ENCODE measurements at regions not wholly inside any gene's neighbourhood (a gene's known extent, or its start where the extent isn't known, plus 50 kb on each side); places are given as distances from the start of the nearest gene placed in this dataset.
A peak's percentile ranks its signal among the peaks of the same experiment; 100 is the strongest.

DNA sequence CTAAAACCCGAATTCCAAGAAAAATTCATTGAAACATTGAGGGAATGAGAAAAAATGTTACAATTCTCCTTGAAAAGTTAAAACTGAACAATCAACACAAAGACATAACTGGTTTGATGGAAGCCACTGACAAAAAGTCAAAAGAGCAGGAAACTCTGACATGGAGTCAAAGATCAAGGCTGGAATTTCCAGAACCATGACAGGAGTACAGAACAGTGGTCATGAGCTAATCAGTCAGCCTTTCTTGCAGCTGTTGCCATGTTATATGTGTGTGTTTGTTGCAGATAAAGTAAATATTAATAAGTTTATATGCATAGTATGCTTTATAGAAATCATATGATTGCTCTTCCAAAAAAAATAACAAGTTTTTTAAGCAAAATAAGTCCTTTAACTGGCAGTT, 184.7 kb upstream of the HCCS start:
- Histone ChIP-seq H3K27ac (no peak overlapping the region), H3K4me1 (ENCODE audit: control insufficient read depth in 1 of 2, low read depth in 2 of 2) (peaks cover 0 to 10% of the 10 kb centered on the region in 2 donors), H3K4me3 (no peak overlapping the region), H3K9me3 (no peaks in the 10 kb centered on the region), H3K36me3 (no peaks in the 10 kb centered on the region), H3K27me3 (replicated peaks; ENCODE audit: insufficient read depth) (no peaks in the 10 kb centered on the region)
- TF ChIP-seq, protein P1, sequence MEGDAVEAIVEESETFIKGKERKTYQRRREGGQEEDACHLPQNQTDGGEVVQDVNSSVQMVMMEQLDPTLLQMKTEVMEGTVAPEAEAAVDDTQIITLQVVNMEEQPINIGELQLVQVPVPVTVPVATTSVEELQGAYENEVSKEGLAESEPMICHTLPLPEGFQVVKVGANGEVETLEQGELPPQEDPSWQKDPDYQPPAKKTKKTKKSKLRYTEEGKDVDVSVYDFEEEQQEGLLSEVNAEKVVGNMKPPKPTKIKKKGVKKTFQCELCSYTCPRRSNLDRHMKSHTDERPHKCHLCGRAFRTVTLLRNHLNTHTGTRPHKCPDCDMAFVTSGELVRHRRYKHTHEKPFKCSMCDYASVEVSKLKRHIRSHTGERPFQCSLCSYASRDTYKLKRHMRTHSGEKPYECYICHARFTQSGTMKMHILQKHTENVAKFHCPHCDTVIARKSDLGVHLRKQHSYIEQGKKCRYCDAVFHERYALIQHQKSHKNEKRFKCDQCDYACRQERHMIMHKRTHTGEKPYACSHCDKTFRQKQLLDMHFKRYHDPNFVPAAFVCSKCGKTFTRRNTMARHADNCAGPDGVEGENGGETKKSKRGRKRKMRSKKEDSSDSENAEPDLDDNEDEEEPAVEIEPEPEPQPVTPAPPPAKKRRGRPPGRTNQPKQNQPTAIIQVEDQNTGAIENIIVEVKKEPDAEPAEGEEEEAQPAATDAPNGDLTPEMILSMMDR (IDR thresholded peaks at IDR 0.05) = no peak
- no peak for ATAC-seq (ENCODE audit: insufficient number of reproducible peaks, low FRiP score, low read depth)
- no peak for DNase-seq (ENCODE audit: low spot score)

DNA sequence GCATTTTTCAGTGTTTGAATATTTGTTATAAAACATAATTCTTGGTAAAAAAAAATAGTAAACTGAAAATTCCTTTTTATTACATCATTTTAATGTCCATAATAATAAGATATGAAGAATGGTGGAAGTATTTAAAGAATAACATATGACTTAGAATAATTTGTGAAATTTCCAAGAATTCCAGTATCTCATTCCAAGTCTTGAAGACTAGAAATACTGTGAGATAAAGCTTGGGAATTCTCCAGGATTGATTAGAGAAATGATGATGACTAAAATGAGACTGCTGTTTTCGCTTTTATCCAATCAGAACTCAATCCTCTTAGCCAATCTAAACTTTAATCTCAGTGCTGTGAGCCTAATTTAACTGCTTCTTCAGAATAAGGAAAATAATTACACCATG, 184.2 kb upstream of the HCCS start:
- H3K36me3 ChIP-seq = no peaks in the 10 kb centered on the region
- H3K9me3 ChIP-seq = no peaks in the 10 kb centered on the region
- no peak overlapping the region for H3K27ac ChIP-seq
- no peaks in the 10 kb centered on the region for H3K27me3 ChIP-seq (replicated peaks; ENCODE audit: insufficient read depth)
- TF ChIP-seq, protein P1 (IDR thresholded peaks at IDR 0.05) = no peak
- DNase-seq (ENCODE audit: low spot score) (no peak), ATAC-seq (ENCODE audit: insufficient number of reproducible peaks, low FRiP score, low read depth) (no peak)
- H3K4me3 ChIP-seq = no peak overlapping the region
- H3K4me1 ChIP-seq (ENCODE audit: control insufficient read depth in 1 of 2, low read depth in 2 of 2) = peaks cover 0 to 10% of the 10 kb centered on the region in 2 donors

DNA sequence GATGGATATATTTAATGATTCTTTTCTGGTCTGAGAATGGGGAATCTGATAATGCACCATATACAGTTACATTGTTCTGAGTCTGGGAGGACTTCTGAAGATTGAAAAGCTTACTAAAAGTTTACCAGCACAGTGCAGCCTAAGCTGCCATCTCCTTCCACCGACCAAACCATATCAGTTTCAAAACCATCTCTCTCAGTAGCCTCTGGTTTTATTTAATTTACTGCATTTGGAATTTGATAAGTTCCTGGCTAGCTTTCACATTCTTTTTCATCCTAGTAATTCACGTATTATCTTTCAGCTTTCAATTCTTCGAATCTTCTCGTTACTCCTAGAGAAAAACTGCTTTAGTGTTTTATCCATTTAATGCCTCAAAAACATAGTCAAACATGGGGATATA, 181.4 kb upstream of the HCCS start:
- TF ChIP-seq, protein P1 (IDR thresholded peaks at IDR 0.05) = no peak
- ATAC-seq (ENCODE audit: insufficient number of reproducible peaks, low FRiP score, low read depth) (no peak), DNase-seq (ENCODE audit: low spot score) (no peak)
- H3K4me3 ChIP-seq = no peak overlapping the region
- H3K4me1 ChIP-seq (ENCODE audit: control insufficient read depth in 1 of 2, low read depth in 2 of 2) = no peaks in the 10 kb centered on the region
- H3K27me3 ChIP-seq (replicated peaks; ENCODE audit: insufficient read depth) = no peaks in the 10 kb centered on the region
- no peaks in the 10 kb centered on the region for H3K36me3 ChIP-seq
- H3K9me3 ChIP-seq = no peaks in the 10 kb centered on the region
- no peak overlapping the region for H3K27ac ChIP-seq

DNA sequence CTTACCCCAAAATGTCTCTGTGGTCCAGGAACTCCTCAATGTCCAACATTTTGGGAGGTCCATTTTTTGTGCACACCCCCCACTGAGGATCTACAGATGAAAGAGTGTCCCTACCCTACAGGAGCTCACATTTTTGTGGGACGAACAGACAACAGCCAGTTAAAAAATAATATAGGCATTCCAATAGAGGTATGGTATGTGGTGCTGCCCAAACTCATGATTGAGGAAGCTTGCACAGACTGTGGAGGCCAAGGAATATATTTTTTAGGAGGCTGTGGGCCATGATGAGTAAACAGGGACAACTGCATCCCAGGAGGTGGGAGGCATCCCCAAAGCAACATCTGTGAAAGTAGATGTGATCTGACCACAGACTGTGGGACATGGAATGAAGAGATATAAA, 181.0 kb upstream of the HCCS start:
- no peaks in the 10 kb centered on the region for H3K27me3 ChIP-seq (replicated peaks; ENCODE audit: insufficient read depth)
- TF ChIP-seq, protein P1 (IDR thresholded peaks at IDR 0.05) = no peak
- no peak for DNase-seq (ENCODE audit: low spot score)
- H3K36me3 ChIP-seq = no peaks in the 10 kb centered on the region
- H3K27ac ChIP-seq = no peak overlapping the region
- H3K9me3 ChIP-seq = no peaks in the 10 kb centered on the region
- no peaks in the 10 kb centered on the region for H3K4me1 ChIP-seq (ENCODE audit: control insufficient read depth in 1 of 2, low read depth in 2 of 2)
- no peak for ATAC-seq (ENCODE audit: insufficient number of reproducible peaks, low FRiP score, low read depth)
- H3K4me3 ChIP-seq = no peak overlapping the region

DNA sequence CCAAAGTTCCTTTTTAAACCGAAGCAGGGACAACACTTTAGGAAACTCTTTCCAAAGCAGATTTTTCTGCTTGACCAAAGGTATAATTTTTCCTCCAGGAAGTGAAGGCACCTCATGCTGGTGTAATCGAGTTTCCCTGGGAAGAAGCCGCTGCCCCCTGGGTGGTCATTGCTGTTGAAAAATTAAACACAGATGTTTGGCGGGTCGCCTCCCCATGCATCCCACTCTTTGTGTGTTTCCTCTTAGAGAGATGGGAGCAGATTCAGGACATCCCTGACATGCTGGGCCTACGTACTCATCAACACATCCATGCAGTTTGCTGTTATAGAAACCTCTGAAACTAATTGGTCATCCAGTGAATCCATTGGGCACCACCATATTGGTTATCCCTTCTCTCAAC, 179.2 kb upstream of the HCCS start:
- Histone ChIP-seq H3K9me3 (no peaks in the 10 kb centered on the region), H3K36me3 (no peaks in the 10 kb centered on the region), H3K27ac (peak overlapping the region in 1 of 2 donors; percentile 12), H3K4me3 (no peak overlapping the region), H3K4me1 (ENCODE audit: control insufficient read depth in 1 of 2, low read depth in 2 of 2) (no peaks in the 10 kb centered on the region), H3K27me3 (replicated peaks; ENCODE audit: insufficient read depth) (no peaks in the 10 kb centered on the region)
- DNase-seq (ENCODE audit: low spot score) = no peak
- ATAC-seq (ENCODE audit: insufficient number of reproducible peaks, low FRiP score, low read depth) = no peak
- TF ChIP-seq, protein P1 (IDR thresholded peaks at IDR 0.05) = no peak
